Sigmoid colon (tissue), 4 donors: ENCODE measurements at regions not wholly inside any gene's neighbourhood (a gene's known extent, or its start where the extent isn't known, plus 50 kb on each side); places are given as distances from the start of the nearest gene placed in this dataset.

Experiments
- CTCF ChIP-seq, 4 experiments: fragments of 450-650 bp in 3 of 4; fragments of 200-600 bp in 1 of 4; IDR thresholded peaks; one replicate each; pipeline ENCODE4 v1.5.1; 2016 to 2019; ENCODE audit warnings: antibody characterized with exemption in 4 of 4, mild to moderate bottlenecking in 3 of 4, moderate library complexity in 2 of 4
- EP300 ChIP-seq, 4 donors: sonication (generic); formaldehyde crosslinking; IDR thresholded peaks; one replicate each; pipeline ENCODE4 v1.6.1; 2017; ENCODE audit warnings: antibody characterized with exemption in 4 of 4
- POLR2A ChIP-seq, 2 donors: fragments of 450-650 bp; IDR thresholded peaks; one replicate each; pipeline ENCODE4 v1.6.1; 2016; ENCODE audit warnings: antibody characterized with exemption in 2 of 2, mild to moderate bottlenecking in 2 of 2, moderate library complexity in 2 of 2
- POLR2AphosphoS5 ChIP-seq, 4 donors: sonication (generic); formaldehyde crosslinking; IDR thresholded peaks; one replicate each; pipeline ENCODE4 v1.6.1; 2017; ENCODE audit warnings: antibody characterized with exemption in 4 of 4

- no peak for TF ChIP-seq CTCF (IDR thresholded peaks at IDR 0.05)
- TF ChIP-seq EP300 (IDR thresholded peaks at IDR 0.05) = no peak
- no peak for TF ChIP-seq POLR2AphosphoS5 (IDR thresholded peaks at IDR 0.05)
- no peak for TF ChIP-seq POLR2A (IDR thresholded peaks at IDR 0.05)
These were observed 263.5 kb downstream of the TFAP2A start for GRCh38 chr6:10151144-10151915.
